Spleen (tissue), 11 donors: ENCODE measurements at regions not wholly inside any gene's neighbourhood (a gene's known extent, or its start where the extent isn't known, plus 50 kb on each side); places are given as distances from the start of the nearest gene placed in this dataset.

Experiments
- DNase-seq: peaks from one replicate; pipeline ENCODE4 v3.0.0-alpha.2; 2020
- H3K27ac ChIP-seq, 8 donors: fragments of 200-600 bp; sonication (generic) in 7 of 8; 1 replicate in 4 of 8; 2 replicates in 4 of 8; pipeline versions ENCODE4 v1.5.0 to v1.8.0; 2016 to 2021; ENCODE audit warnings: inconsistent platforms in 4 of 8, mild to moderate bottlenecking in 4 of 8, moderate library complexity in 1 of 8
- H3K27me3 ChIP-seq, 7 donors: fragments of 200-600 bp; sonication (generic) in 6 of 7; replicated peaks in 1 of 7; 1 replicate in 4 of 7; 2 replicates in 3 of 7; pipeline versions ENCODE4 v1.5.0 to v1.8.0; 2016 to 2021; ENCODE audit warnings: inconsistent platforms in 3 of 7, mild to moderate bottlenecking in 1 of 7
- H3K36me3 ChIP-seq, 6 donors: fragments of 200-600 bp; sonication (generic) in 5 of 6; 1 replicate in 4 of 6; 2 replicates in 2 of 6; pipeline versions ENCODE4 v1.5.0 to v1.8.0; 2016 to 2021; ENCODE audit warnings: inconsistent platforms in 2 of 6
- H3K4me1 ChIP-seq, 6 donors: fragments of 200-600 bp; sonication (generic) in 5 of 6; 1 replicate in 3 of 6; 2 replicates in 3 of 6; pipeline versions ENCODE4 v1.5.0 to v1.8.0; 2016 to 2021; ENCODE audit warnings: inconsistent platforms in 3 of 6
- H3K4me3 ChIP-seq, 8 donors: fragments of 200-600 bp; sonication (generic) in 7 of 8; 1 replicate in 4 of 8; 2 replicates in 4 of 8; pipeline versions ENCODE4 v1.5.0 to v1.8.0; 2016 to 2021; ENCODE audit warnings: inconsistent platforms in 4 of 8, mild to moderate bottlenecking in 4 of 8, moderate library complexity in 2 of 8
- H3K9me3 ChIP-seq, 8 donors: fragments of 200-600 bp; sonication (generic) in 7 of 8; 1 replicate in 4 of 8; 2 replicates in 4 of 8; pipeline versions ENCODE4 v1.5.0 to v1.8.0; 2016 to 2021; ENCODE audit warnings: inconsistent platforms in 4 of 8
- CTCF ChIP-seq, 11 experiments: fragments of 200-600 bp in 7 of 11; fragments of 450-650 bp in 4 of 11; sonication (generic) in 4 of 11; IDR thresholded peaks in 8 of 11; conservative IDR thresholded peaks in 3 of 11; 1 replicate in 7 of 11; 2 replicates in 4 of 11; pipeline versions ENCODE4 v1.4.0 to v1.8.0; 2016 to 2021; ENCODE audit warnings: antibody characterized with exemption in 11 of 11, inconsistent platforms in 4 of 11, mild to moderate bottlenecking in 1 of 11
- POLR2A ChIP-seq, 3 donors: fragments of 450-650 bp; IDR thresholded peaks; one replicate each; pipeline ENCODE4 v1.5.1; 2017; ENCODE audit warnings: antibody characterized with exemption in 3 of 3, mild to moderate bottlenecking in 1 of 3
- POLR2AphosphoS5 ChIP-seq, 3 donors: sonication (generic); formaldehyde crosslinking; IDR thresholded peaks; one replicate each; pipeline ENCODE4 v1.5.1; 2017; ENCODE audit warnings: antibody characterized with exemption in 3 of 3
- WGBS, 5 donors: extraction: QIAGEN DNeasy Blood & Tissue Kit in 3 of 5; methylation state at CpG; one replicate each; pipeline versions ENCODE4 v1.1.5 to v1.1.7; 2013 to 2018; 5-methylcytosine and 5-hydroxymethylcytosine counted together
- intact Hi-C: fragments of 100-400 bp; cut with DNase I; formaldehyde crosslinking; loops from one replicate; pipeline ENCODE4 v1.15.0; 2023; ENCODE audit warnings: low total_unique reads
- donor health status: healthy with polysubstance abuse.
- donor health status: DM: no; HTN: no; CAD: no; lungs with moderate emphysema.
- donor health status: DM: no; HTN: no; CAD: no.
- donor health status: Bipolar disorder and iron deficiency.
- donor health status: healthy.
- donor health status: DM: no; HTN: no; CAD: no.
- donor health status: DM: yes; HTN: yes; CAD: no.

DNA sequence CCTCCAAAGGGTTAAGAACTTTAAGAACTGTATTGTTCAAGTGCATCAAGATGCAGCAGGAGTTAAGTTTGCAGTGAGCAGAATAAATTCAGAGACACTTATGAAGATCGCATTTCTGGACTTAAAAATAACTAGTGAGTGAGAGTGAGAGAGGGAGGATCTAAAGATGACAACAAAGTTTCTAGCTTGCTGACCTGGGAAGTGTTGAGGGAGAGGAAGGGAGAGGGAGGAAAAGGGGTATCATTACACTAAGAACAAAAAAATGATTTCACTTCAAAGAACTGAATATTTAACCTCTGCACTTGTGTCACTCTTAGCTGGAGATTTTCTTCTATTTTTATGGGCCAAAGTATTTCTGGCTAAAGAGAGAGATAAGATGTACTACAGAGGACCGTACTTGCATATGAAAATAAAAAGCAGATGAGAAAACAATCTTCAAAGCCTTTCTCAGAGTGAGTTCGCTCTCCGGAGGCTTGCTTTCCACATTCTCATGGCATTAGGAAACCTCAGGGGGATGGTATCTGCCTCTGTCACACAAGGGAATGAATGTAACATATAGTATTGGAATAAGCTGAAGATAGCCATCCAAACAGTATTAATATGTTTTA lies 91.4 kb upstream of the TJP1 start:
- no peak for DNase-seq
- TF ChIP-seq POLR2A (IDR thresholded peaks at IDR 0.05) (no peak), CTCF (IDR thresholded peaks at IDR 0.05 in 8 of 11, conservative IDR thresholded peaks at IDR 0.05 in 3 of 11) (no peak), POLR2AphosphoS5 (IDR thresholded peaks at IDR 0.05) (no peak)
- Histone ChIP-seq H3K27ac (no peak overlapping the region), H3K4me1 (no peaks in the 10 kb centered on the region), H3K27me3 (no peaks in the 10 kb centered on the region), H3K4me3 (no peak overlapping the region), H3K36me3 (no peaks in the 10 kb centered on the region), H3K9me3 (peaks cover 0 to 20% (median 14%) of the 10 kb centered on the region in 8 donors)
- 54 to 64% (median 58%) methylated on average over 4 of the region's 4 CpGs for WGBS, 5 donors
- intact Hi-C loops = loop anchor here (10.0 kb wide), 1 partner anchor 79 kb away; no protein-coding TSS in a partner anchor

- no peaks in the 10 kb centered on the region for H3K36me3 ChIP-seq
- no peaks in the 10 kb centered on the region for H3K4me1 ChIP-seq
- peaks cover 0 to 20% (median 14%) of the 10 kb centered on the region in 8 donors for H3K9me3 ChIP-seq
- intact Hi-C loops = loop anchor here (10.0 kb wide), 1 partner anchor 77 kb away; no protein-coding TSS in a partner anchor
- TF ChIP-seq POLR2AphosphoS5 (IDR thresholded peaks at IDR 0.05) (no peak), CTCF (IDR thresholded peaks at IDR 0.05 in 8 of 11, conservative IDR thresholded peaks at IDR 0.05 in 3 of 11) (no peak), POLR2A (IDR thresholded peaks at IDR 0.05) (no peak)
- no peaks in the 10 kb centered on the region for H3K27me3 ChIP-seq
- no peak overlapping the region for H3K27ac ChIP-seq
- 59 to 76% (median 71%) methylated on average over 3 of the region's 3 CpGs for WGBS, 5 donors
- H3K4me3 ChIP-seq = no peak overlapping the region
- no peak for DNase-seq
These were observed 89.4 kb upstream of the TJP1 start for GRCh38 chr15:29911705-29912104.

GRCh38 chr15:29910068-29910467 lies 87.8 kb upstream of the TJP1 start:
- TF ChIP-seq CTCF (IDR thresholded peaks at IDR 0.05 in 8 of 11, conservative IDR thresholded peaks at IDR 0.05 in 3 of 11) (no peak), POLR2A (IDR thresholded peaks at IDR 0.05) (no peak), POLR2AphosphoS5 (IDR thresholded peaks at IDR 0.05) (no peak)
- intact Hi-C loops = loop anchor here (10.0 kb wide), 1 partner anchor 75 kb away; no protein-coding TSS in a partner anchor
- 75 to 83% (median 82%) methylated on average over 3 of the region's 3 CpGs for WGBS, 5 donors

DNA sequence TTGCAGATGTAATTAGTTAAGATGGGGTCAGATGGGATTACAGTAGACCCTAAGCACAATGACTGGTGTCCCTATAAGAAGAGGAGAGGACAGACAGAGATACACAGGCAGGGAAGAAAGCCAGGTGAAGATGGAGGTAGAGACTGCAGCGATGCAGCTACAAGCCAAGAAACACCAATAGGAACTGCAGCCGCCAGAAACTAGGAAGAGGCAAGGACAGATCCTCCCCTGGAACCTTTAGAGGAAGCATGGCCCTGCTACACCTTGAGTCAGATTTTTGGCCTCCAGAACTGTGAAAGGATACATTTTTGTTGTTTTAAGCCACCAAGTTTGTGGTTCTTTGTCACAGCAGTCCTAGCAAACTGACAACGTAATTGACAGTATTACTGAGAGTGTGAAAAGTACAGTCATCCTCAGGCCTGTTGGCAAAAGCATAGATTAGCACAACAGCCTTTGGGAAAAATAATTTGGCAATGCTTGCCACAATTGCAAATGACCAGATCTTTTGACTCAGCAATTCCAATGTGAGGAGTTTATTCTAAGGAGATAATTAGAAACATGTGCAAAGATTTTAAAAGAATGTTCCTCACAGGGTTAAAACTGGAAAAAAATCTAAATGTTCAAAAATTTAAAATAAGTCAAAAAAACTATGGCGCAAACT lies 82.6 kb upstream of the TJP1 start:
- intact Hi-C loops = no loop called here
- Histone ChIP-seq H3K4me1 (no peaks in the 10 kb centered on the region), H3K4me3 (no peak overlapping the region), H3K9me3 (no peaks in the 10 kb centered on the region), H3K27me3 (no peaks in the 10 kb centered on the region), H3K27ac (no peak overlapping the region), H3K36me3 (no peaks in the 10 kb centered on the region)
- DNase-seq = no peak
- WGBS, 5 donors = 60 to 83% (median 78%) methylated on average over 4 of the region's 4 CpGs
- TF ChIP-seq POLR2AphosphoS5 (IDR thresholded peaks at IDR 0.05) = no peak
- no peak for TF ChIP-seq CTCF (IDR thresholded peaks at IDR 0.05 in 8 of 11, conservative IDR thresholded peaks at IDR 0.05 in 3 of 11)
- TF ChIP-seq POLR2A (IDR thresholded peaks at IDR 0.05) = no peak

More at GRCh38 chr15:29910068-29910467, 87.8 kb upstream of the TJP1 start:
- Histone ChIP-seq H3K9me3 (peaks cover 0 to 20% (median 14%) of the 10 kb centered on the region in 8 donors), H3K4me3 (no peak overlapping the region), H3K36me3 (no peaks in the 10 kb centered on the region), H3K27ac (no peak overlapping the region), H3K4me1 (no peaks in the 10 kb centered on the region), H3K27me3 (no peaks in the 10 kb centered on the region)
- DNase-seq = no peak
